ENCODE measurements at regions not wholly inside any gene's neighbourhood (a gene's known extent, or its start where the extent isn't known, plus 50 kb on each side); places are given as distances from the start of the nearest gene placed in this dataset.
"Not testable (repeated sequence)": the region's sequence is repeated elsewhere in the genome, so short reads cannot be mapped to it uniquely, and the experiment has no call there.

GRCh38 chr1:146599906-146600305 is 338.2 kb upstream of the NBPF12 start:
- BruUV-seq (replicated peaks); H3F3A ChIP-seq (ENCODE audit: low read length, unreplicated experiment); ATAC-seq; H3K9ac ChIP-seq (ENCODE audit: low read length); H2AFZ ChIP-seq (ENCODE audit: low read length); H3K36me3 ChIP-seq (ENCODE audit: low read depth, low read length); H3K79me2 ChIP-seq (ENCODE audit: low read length); H3K4me3 ChIP-seq (ENCODE audit: low read length); DNase-seq; H3K9me3 ChIP-seq (ENCODE audit: low read length); POLR2A ChIA-PET (ENCODE audit: unreplicated experiment); CTCF ChIA-PET; intact Hi-C loops (cut with micrococcal nuclease); H3K4me1 ChIP-seq (ENCODE audit: insufficient read depth, low read length); H4K20me1 ChIP-seq (ENCODE audit: low read length); H3K9me2 ChIP-seq (replicated peaks; ENCODE audit: low read length); H3K4me2 ChIP-seq (ENCODE audit: low read length); H3K27ac ChIP-seq (ENCODE audit: low read length); H3K27me3 ChIP-seq (ENCODE audit: low read length): not testable (repeated sequence)

- H3K79me2 ChIP-seq (ENCODE audit: low read length); DNase-seq; H3K27ac ChIP-seq (ENCODE audit: low read length); H3K9me2 ChIP-seq (replicated peaks; ENCODE audit: low read length); H3F3A ChIP-seq (ENCODE audit: low read length, unreplicated experiment); H3K9me3 ChIP-seq (ENCODE audit: low read length); H3K4me2 ChIP-seq (ENCODE audit: low read length); H3K4me3 ChIP-seq (ENCODE audit: low read length); intact Hi-C loops (cut with micrococcal nuclease); H2AFZ ChIP-seq (ENCODE audit: low read length); H3K9ac ChIP-seq (ENCODE audit: low read length); H3K27me3 ChIP-seq (ENCODE audit: low read length); CTCF ChIA-PET; H3K4me1 ChIP-seq (ENCODE audit: insufficient read depth, low read length); BruUV-seq (replicated peaks); H3K36me3 ChIP-seq (ENCODE audit: low read depth, low read length); H4K20me1 ChIP-seq (ENCODE audit: low read length); POLR2A ChIA-PET (ENCODE audit: unreplicated experiment); ATAC-seq: not testable (repeated sequence)
These were observed 352.4 kb upstream of the NOTCH2NLA start for GRCh38 chr1:146581229-146581628.

- H3K9me2 ChIP-seq (replicated peaks; ENCODE audit: low read length); H3K79me2 ChIP-seq (ENCODE audit: low read length); H3K9me3 ChIP-seq (ENCODE audit: low read length); H3K4me3 ChIP-seq (ENCODE audit: low read length); H3K4me1 ChIP-seq (ENCODE audit: insufficient read depth, low read length); CTCF ChIA-PET; H3F3A ChIP-seq (ENCODE audit: low read length, unreplicated experiment); H2AFZ ChIP-seq (ENCODE audit: low read length); H3K27me3 ChIP-seq (ENCODE audit: low read length); DNase-seq; H3K4me2 ChIP-seq (ENCODE audit: low read length); intact Hi-C loops (cut with micrococcal nuclease); H4K20me1 ChIP-seq (ENCODE audit: low read length); POLR2A ChIA-PET (ENCODE audit: unreplicated experiment); H3K27ac ChIP-seq (ENCODE audit: low read length); BruUV-seq (replicated peaks); H3K36me3 ChIP-seq (ENCODE audit: low read depth, low read length); H3K9ac ChIP-seq (ENCODE audit: low read length); ATAC-seq: not testable (repeated sequence)
These were observed 338.7 kb upstream of the NOTCH2NLA start for GRCh38 chr1:146567541-146567940.

- CTCF ChIA-PET; H2AFZ ChIP-seq (ENCODE audit: low read length); H3F3A ChIP-seq (ENCODE audit: low read length, unreplicated experiment); H3K79me2 ChIP-seq (ENCODE audit: low read length); H3K27ac ChIP-seq (ENCODE audit: low read length); H3K9me3 ChIP-seq (ENCODE audit: low read length); BruUV-seq (replicated peaks); H3K4me2 ChIP-seq (ENCODE audit: low read length); H4K20me1 ChIP-seq (ENCODE audit: low read length); POLR2A ChIA-PET (ENCODE audit: unreplicated experiment); DNase-seq; H3K4me1 ChIP-seq (ENCODE audit: insufficient read depth, low read length); ATAC-seq; H3K4me3 ChIP-seq (ENCODE audit: low read length); H3K9me2 ChIP-seq (replicated peaks; ENCODE audit: low read length); intact Hi-C loops (cut with micrococcal nuclease); H3K9ac ChIP-seq (ENCODE audit: low read length); H3K27me3 ChIP-seq (ENCODE audit: low read length); H3K36me3 ChIP-seq (ENCODE audit: low read depth, low read length): not testable (repeated sequence)
These were observed 329.2 kb upstream of the NOTCH2NLA start for GRCh38 chr1:146558032-146558431.

- H3K27ac ChIP-seq (ENCODE audit: low read length); H2AFZ ChIP-seq (ENCODE audit: low read length); BruUV-seq (replicated peaks); H3K4me1 ChIP-seq (ENCODE audit: insufficient read depth, low read length); H3F3A ChIP-seq (ENCODE audit: low read length, unreplicated experiment); H4K20me1 ChIP-seq (ENCODE audit: low read length); intact Hi-C loops (cut with micrococcal nuclease); POLR2A ChIA-PET (ENCODE audit: unreplicated experiment); DNase-seq; H3K9me3 ChIP-seq (ENCODE audit: low read length); H3K79me2 ChIP-seq (ENCODE audit: low read length); ATAC-seq; H3K9ac ChIP-seq (ENCODE audit: low read length); H3K4me2 ChIP-seq (ENCODE audit: low read length); CTCF ChIA-PET; H3K9me2 ChIP-seq (replicated peaks; ENCODE audit: low read length); H3K4me3 ChIP-seq (ENCODE audit: low read length); H3K36me3 ChIP-seq (ENCODE audit: low read depth, low read length); H3K27me3 ChIP-seq (ENCODE audit: low read length): not testable (repeated sequence)
These were observed 327.6 kb upstream of the NOTCH2NLA start for GRCh38 chr1:146556405-146556804.

- H3K36me3 ChIP-seq (ENCODE audit: low read depth, low read length); intact Hi-C loops (cut with micrococcal nuclease); H3K27me3 ChIP-seq (ENCODE audit: low read length); H3K4me1 ChIP-seq (ENCODE audit: insufficient read depth, low read length); ATAC-seq; H3K4me2 ChIP-seq (ENCODE audit: low read length); H3K9me3 ChIP-seq (ENCODE audit: low read length); CTCF ChIA-PET; H3K9me2 ChIP-seq (replicated peaks; ENCODE audit: low read length); H3K27ac ChIP-seq (ENCODE audit: low read length); H2AFZ ChIP-seq (ENCODE audit: low read length); H3K79me2 ChIP-seq (ENCODE audit: low read length); BruUV-seq (replicated peaks); H3K9ac ChIP-seq (ENCODE audit: low read length); DNase-seq; H4K20me1 ChIP-seq (ENCODE audit: low read length); H3F3A ChIP-seq (ENCODE audit: low read length, unreplicated experiment); H3K4me3 ChIP-seq (ENCODE audit: low read length); POLR2A ChIA-PET (ENCODE audit: unreplicated experiment): not testable (repeated sequence)
These were observed 323.6 kb upstream of the NOTCH2NLA start for GRCh38 chr1:146552414-146552813.

GRCh38 chr1:146548684-146549083 is 319.9 kb upstream of the NOTCH2NLA start:
- H3K4me3 ChIP-seq (ENCODE audit: low read length); H3K27me3 ChIP-seq (ENCODE audit: low read length); BruUV-seq (replicated peaks); DNase-seq; ATAC-seq; H3K36me3 ChIP-seq (ENCODE audit: low read depth, low read length); H3K9me2 ChIP-seq (replicated peaks; ENCODE audit: low read length); H2AFZ ChIP-seq (ENCODE audit: low read length); H3K79me2 ChIP-seq (ENCODE audit: low read length); CTCF ChIA-PET; H3K9ac ChIP-seq (ENCODE audit: low read length); POLR2A ChIA-PET (ENCODE audit: unreplicated experiment); H3K4me2 ChIP-seq (ENCODE audit: low read length); H3K9me3 ChIP-seq (ENCODE audit: low read length); H3K27ac ChIP-seq (ENCODE audit: low read length); H3F3A ChIP-seq (ENCODE audit: low read length, unreplicated experiment); H4K20me1 ChIP-seq (ENCODE audit: low read length); intact Hi-C loops (cut with micrococcal nuclease); H3K4me1 ChIP-seq (ENCODE audit: insufficient read depth, low read length): not testable (repeated sequence)

Measured in PC-3 (cell line).